ENCODE measurements at regions not wholly inside any gene's neighbourhood (a gene's known extent, or its start where the extent isn't known, plus 50 kb on each side); places are given as distances from the start of the nearest gene placed in this dataset.

DNA sequence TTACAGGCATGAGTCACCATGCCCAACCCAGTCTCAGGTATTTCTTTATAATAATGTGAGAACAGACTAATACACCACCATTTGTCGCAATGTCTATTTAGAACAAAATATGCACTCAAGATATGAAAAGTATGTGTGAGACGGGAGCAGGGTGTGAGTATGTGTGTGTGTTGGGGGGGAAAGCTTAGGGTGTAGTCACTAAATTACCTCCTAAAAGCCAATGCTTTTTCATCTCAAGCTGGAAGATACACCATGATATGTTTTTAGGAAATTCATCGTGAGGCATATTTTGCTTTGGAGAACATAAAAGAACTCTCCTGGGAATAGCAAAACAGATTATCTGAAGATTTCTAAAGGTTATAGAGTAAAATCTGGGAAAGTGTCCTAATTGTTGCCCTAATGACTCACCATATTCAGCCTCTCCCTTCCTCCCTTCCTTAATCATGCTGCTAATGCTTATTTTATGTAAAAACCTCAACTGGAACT lies 262.7 kb downstream of the PDHA2 start:
- TF ChIP-seq, protein P1, sequence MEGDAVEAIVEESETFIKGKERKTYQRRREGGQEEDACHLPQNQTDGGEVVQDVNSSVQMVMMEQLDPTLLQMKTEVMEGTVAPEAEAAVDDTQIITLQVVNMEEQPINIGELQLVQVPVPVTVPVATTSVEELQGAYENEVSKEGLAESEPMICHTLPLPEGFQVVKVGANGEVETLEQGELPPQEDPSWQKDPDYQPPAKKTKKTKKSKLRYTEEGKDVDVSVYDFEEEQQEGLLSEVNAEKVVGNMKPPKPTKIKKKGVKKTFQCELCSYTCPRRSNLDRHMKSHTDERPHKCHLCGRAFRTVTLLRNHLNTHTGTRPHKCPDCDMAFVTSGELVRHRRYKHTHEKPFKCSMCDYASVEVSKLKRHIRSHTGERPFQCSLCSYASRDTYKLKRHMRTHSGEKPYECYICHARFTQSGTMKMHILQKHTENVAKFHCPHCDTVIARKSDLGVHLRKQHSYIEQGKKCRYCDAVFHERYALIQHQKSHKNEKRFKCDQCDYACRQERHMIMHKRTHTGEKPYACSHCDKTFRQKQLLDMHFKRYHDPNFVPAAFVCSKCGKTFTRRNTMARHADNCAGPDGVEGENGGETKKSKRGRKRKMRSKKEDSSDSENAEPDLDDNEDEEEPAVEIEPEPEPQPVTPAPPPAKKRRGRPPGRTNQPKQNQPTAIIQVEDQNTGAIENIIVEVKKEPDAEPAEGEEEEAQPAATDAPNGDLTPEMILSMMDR (IDR thresholded peaks at IDR 0.05; ENCODE audit: poor library complexity): no peak
- TF ChIP-seq EZH2phosphoT487 (IDR thresholded peaks at IDR 0.05; ENCODE audit: low read depth, severe bottlenecking, unreplicated experiment): no peak
- TF ChIP-seq EZH2 (IDR thresholded peaks at IDR 0.05; ENCODE audit: borderline replicate concordance): no peak
- Histone ChIP-seq H3K27ac (no peak overlapping the region), H3K4me2 (no peak overlapping the region), H2AFZ (no peak overlapping the region), H3K27me3 (no peaks in the 10 kb centered on the region), H3K4me3 (no peak overlapping the region), H3K4me1 (ENCODE audit: insufficient read depth) (no peaks in the 10 kb centered on the region), H4K20me1 (ENCODE audit: insufficient read depth, poor library complexity, severe bottlenecking) (no peaks in the 10 kb centered on the region), H3K9me3 (ENCODE audit: low read depth) (no peaks in the 10 kb centered on the region), H3K9me2 (replicated peaks; ENCODE audit: insufficient read depth) (no peaks in the 10 kb centered on the region), H3K79me2 (no peaks in the 10 kb centered on the region), H3K36me3 (replicated peaks; ENCODE audit: insufficient read depth, low read depth) (no peaks in the 10 kb centered on the region)
- DNase-seq (ENCODE audit: low spot score): no peak
- 89% methylated on average over 3 of the region's 3 CpGs for WGBS (ENCODE audit: low lambda C conversion rate, missing lambda C conversion rate)

DNA sequence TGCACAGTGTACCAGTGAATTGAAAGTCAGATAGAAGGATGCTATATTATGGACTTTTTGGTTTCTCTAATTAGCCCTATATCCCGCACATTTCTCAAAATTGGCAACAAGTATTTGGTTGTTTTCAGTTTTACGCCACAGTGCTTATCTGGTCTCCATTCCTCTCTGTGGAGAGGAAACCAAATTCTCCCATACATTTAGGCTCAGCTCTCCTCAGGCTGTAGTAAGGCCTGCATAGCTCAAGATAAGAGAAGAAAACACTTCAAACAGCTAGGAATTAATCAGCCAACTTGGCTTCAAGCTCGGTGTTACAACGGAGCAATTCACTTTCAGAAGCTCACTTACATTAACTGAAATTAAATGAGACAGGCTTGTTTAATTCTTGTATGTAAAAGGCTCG lies 263.2 kb downstream of the PDHA2 start:
- TF ChIP-seq EZH2 (IDR thresholded peaks at IDR 0.05; ENCODE audit: borderline replicate concordance) (no peak), EZH2phosphoT487 (IDR thresholded peaks at IDR 0.05; ENCODE audit: low read depth, severe bottlenecking, unreplicated experiment) (no peak)
- TF ChIP-seq, protein P1 (IDR thresholded peaks at IDR 0.05; ENCODE audit: poor library complexity): no peak
- H3K36me3 ChIP-seq (replicated peaks; ENCODE audit: insufficient read depth, low read depth): no peaks in the 10 kb centered on the region
- DNase-seq (ENCODE audit: low spot score): no peak
- H3K9me2 ChIP-seq (replicated peaks; ENCODE audit: insufficient read depth): no peaks in the 10 kb centered on the region
- H3K27me3 ChIP-seq: no peaks in the 10 kb centered on the region
- no peaks in the 10 kb centered on the region for H3K9me3 ChIP-seq (ENCODE audit: low read depth)
- no peaks in the 10 kb centered on the region for H3K4me1 ChIP-seq (ENCODE audit: insufficient read depth)
- no peak overlapping the region for H3K4me2 ChIP-seq
- H3K4me3 ChIP-seq: no peak overlapping the region
- WGBS (ENCODE audit: low lambda C conversion rate, missing lambda C conversion rate): 60% methylated on average over 5 of the region's 5 CpGs
- H4K20me1 ChIP-seq (ENCODE audit: insufficient read depth, poor library complexity, severe bottlenecking): no peaks in the 10 kb centered on the region
- H3K79me2 ChIP-seq: no peaks in the 10 kb centered on the region
- no peak overlapping the region for H3K27ac ChIP-seq
- H2AFZ ChIP-seq: no peak overlapping the region

DNA sequence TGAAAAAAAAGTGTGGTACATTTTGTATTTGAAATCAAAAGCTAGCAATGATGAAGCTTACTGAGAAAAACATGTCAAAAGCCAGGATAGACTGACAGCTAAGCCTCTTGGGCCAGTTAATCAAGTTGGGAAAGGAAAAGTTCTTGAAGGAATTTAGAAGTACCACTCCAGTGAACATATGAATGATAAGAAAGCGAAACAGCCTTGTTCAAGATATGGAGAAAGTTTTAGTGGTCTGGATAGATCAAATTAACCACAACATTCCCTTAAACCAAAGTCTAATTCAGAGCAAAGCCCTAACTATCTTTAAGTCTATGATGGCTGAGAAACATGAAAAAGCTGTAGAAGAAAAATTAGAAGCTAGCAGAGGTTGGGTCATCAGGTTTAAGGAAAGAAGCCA lies 268.3 kb downstream of the PDHA2 start:
- Histone ChIP-seq H3K4me3 (no peak overlapping the region), H3K27me3 (no peaks in the 10 kb centered on the region), H3K4me2 (no peak overlapping the region), H3K27ac (no peak overlapping the region), H2AFZ (no peak overlapping the region), H4K20me1 (ENCODE audit: insufficient read depth, poor library complexity, severe bottlenecking) (no peaks in the 10 kb centered on the region), H3K9me3 (ENCODE audit: low read depth) (peaks cover 3% of the 10 kb centered on the region), H3K4me1 (ENCODE audit: insufficient read depth) (no peaks in the 10 kb centered on the region), H3K79me2 (no peaks in the 10 kb centered on the region), H3K9me2 (replicated peaks; ENCODE audit: insufficient read depth) (no peaks in the 10 kb centered on the region), H3K36me3 (replicated peaks; ENCODE audit: insufficient read depth, low read depth) (no peaks in the 10 kb centered on the region)
- TF ChIP-seq, protein P1 (IDR thresholded peaks at IDR 0.05; ENCODE audit: poor library complexity): no peak
- TF ChIP-seq EZH2 (IDR thresholded peaks at IDR 0.05; ENCODE audit: borderline replicate concordance) (no peak), EZH2phosphoT487 (IDR thresholded peaks at IDR 0.05; ENCODE audit: low read depth, severe bottlenecking, unreplicated experiment) (no peak)
- WGBS (ENCODE audit: low lambda C conversion rate, missing lambda C conversion rate): 79% methylated on average over 1 of the region's 1 CpG
- DNase-seq (ENCODE audit: low spot score): no peak

DNA sequence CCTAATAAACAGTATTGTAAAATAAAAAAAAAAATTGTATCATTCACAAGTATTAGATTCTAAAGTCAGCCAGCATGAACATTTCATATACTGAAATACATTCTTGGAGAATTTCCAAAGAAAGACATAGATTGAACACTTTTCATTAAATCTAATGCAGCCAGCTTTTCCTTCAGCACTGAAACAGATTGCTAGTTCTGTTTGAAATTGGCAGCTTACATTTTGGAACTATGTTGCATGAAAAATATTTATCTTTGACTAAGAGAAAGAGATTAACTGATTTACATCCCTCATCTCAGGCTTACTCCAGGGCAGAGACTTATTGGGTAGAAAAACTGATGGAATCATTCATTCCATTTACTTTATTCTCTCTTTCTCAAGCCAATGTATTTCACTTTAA lies 272.7 kb downstream of the PDHA2 start:
- H4K20me1 ChIP-seq (ENCODE audit: insufficient read depth, poor library complexity, severe bottlenecking): no peaks in the 10 kb centered on the region
- TF ChIP-seq, protein P1 (IDR thresholded peaks at IDR 0.05; ENCODE audit: poor library complexity): no peak
- TF ChIP-seq EZH2 (IDR thresholded peaks at IDR 0.05; ENCODE audit: borderline replicate concordance) (no peak), EZH2phosphoT487 (IDR thresholded peaks at IDR 0.05; ENCODE audit: low read depth, severe bottlenecking, unreplicated experiment) (no peak)
- no peak for DNase-seq (ENCODE audit: low spot score)

More for the DNA sequence above, 272.7 kb downstream of the PDHA2 start:
- Histone ChIP-seq H3K27me3 (no peaks in the 10 kb centered on the region), H3K36me3 (replicated peaks; ENCODE audit: insufficient read depth, low read depth) (no peaks in the 10 kb centered on the region), H3K4me1 (ENCODE audit: insufficient read depth) (no peaks in the 10 kb centered on the region), H3K9me2 (replicated peaks; ENCODE audit: insufficient read depth) (no peaks in the 10 kb centered on the region), H3K79me2 (no peaks in the 10 kb centered on the region), H3K4me3 (no peak overlapping the region), H2AFZ (no peak overlapping the region), H3K27ac (no peak overlapping the region), H3K4me2 (no peak overlapping the region), H3K9me3 (ENCODE audit: low read depth) (peaks cover 3% of the 10 kb centered on the region)
